ENCODE measurements at regions not wholly inside any gene's neighbourhood (a gene's known extent, or its start where the extent isn't known, plus 50 kb on each side); places are given as distances from the start of the nearest gene placed in this dataset.
A peak's percentile ranks its signal among the peaks of the same experiment; 100 is the strongest.

DNA sequence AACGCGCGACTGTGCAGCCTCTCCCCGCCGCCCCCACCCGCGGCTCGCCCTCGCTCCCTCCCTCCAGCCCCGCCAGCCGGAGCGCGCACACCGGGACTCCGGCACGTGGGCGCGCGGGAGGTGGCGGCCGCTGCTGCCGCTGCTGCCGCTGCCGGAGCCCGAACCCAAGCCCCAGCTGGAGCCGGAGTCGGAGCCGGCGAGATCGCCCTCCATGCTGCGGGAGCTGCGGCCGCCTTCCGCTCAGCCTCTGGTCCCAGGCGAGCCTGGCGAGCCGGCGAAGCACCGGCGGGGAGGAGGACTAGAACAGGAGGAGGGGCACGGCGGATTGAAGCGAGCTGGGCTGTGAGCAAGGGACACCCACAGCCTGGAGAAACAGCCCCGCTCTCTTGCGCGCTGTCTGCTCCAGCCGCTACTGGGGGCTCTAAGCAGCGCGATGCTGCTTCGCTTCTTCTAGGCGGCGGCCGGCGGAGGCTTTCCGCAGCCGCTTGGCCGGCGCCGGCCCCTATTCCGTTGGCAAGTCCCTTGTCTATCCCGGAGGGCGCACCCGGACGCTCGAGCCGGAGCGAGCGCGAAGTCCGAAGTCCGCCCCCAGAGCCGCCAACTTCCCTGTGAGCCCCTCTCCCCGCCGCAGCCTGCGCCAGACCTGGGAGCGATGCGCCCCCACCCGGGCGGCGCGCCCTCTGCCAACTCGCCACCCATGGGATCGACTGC is 598.7 kb upstream of the SGCD start:
- DNase-seq = peak in 1 of 2 experiments; percentile 59

DNA sequence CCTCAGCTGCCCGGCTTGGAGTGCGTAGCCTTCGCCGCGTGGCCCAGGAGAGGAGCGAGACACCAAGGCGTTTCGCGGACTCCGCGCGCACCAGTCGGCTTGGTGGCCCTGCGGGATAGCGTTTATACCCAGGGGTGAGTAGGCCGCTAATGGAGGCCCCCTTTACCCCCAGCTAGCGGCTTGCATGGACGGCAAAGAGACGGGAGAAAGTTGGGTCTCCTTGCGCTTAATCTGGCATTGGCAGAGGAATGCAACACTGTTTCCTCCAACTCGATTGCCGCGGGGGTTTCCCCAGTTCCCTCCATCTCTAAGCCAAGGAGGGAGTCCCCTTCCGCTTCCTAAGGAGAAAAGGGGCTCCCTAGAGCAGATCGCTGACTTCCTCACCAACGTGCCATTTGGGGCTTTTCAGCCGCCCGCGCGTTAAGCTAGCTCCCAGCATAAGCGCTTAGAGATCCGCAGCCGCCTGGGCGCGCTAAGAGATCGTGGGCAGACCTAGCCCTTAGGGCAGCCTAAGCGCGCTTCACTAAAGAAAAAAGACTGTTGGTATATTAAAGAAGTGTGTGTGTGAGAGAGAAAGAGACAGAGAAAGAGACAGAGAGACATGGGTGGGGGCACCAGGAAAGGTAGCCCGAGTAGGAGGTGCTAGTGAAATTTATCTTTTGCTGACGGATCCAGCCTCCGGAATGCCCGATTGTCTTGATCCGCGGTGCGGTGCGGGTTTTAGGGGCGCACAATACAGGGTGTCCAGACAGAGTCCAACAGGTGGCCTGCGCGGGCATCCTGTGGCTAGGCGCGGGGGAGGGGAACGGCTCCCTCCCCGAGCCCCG is 597.9 kb upstream of the SGCD start:
- DNase-seq = peak; percentile 30 to 42

DNA sequence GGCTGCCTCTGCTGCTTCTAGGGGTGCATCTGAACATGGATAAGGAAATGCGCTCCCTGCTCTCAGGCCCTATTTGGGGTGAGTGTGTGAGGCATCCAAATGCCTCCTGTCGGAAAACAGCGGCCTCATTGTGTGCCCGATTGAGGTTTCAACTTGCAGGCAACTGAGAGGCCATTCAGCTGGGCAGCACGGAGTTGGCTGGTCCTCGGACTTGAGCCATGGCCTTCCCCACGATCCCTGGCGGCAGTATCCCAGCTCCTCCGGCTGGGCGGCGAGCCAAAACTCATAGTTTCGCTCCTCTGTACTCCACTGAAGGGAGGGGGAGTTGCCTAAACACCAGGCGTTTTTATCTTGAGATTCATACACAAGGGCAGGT is 597.3 kb upstream of the SGCD start:
- DNase-seq = peak in 1 of 2 experiments; percentile 45

DNA sequence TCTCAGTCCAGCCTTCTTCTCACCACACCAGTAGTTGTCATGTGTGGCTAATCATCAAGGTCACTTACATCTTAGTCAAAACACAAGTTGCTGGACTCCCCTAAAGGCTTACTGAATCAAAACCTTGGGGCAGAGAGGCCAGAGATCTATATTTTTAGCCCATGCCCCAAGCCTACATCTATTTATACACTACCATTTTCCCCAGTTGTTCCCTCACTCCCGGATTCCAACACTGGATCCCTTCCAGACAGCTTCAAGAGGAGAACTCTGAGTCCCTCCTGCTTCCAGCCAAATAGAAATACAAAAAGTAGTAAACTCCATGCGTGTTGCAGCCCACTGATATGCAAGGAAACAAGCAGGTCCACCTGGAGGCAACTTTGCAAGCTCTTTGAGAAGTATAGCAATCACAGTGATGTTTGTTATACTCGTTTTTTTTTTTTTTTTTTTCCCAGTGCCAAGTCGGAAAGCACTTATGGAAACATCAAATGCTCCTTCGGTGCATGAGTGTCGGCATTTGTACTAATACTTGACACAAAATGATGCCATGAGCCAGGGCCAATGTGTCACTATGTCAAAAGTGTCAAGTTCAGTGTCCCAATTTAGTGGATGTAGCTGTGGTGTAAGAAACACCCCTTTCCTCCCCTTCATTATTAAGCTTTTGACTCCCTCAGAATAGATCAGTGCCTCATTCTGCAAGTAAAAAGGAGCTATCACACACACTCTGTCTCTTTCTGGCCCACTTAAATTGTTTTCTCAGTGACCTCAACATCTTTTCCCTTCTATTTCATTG is 594.2 kb upstream of the SGCD start:
- no peak for DNase-seq

DNA sequence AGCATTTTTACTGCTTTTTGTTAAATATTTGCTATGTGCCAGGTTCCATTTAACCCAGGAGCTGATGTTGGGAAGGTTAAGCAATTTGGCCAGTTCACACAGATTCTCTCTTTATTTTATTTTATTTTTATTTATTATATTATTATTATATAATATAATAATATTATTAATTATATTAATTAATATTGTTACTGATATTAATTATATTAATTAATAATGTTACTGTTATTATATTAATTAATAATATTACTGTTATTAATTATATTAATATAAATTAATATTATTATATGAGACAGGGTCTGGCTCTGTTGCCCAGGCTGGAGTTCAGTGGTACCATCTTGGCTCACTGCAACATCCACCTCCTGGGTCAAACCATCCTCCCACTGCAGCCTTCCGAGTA is 593.0 kb upstream of the SGCD start:
- DNase-seq = no peak

DNA sequence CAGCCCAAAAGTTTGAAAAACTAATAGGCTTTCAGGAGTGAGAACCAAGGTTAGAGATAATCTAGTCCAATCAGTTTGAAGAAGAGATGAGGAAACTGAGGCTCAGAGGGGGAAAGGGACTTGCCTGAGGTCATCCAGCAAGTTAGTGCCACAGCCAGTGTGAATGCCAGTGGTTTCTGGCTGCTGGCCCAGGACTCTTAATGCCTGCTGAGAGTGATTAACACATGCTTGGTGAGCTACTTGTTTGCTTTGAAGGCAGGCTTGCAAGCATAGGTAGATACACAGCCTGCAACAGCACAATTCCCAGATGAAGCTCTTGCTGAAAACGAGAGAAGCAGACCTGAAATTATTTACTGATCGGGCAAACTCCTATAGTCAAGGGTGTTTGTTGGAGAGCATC is 591.6 kb upstream of the SGCD start:
- DNase-seq = peak in 1 of 2 experiments; percentile 36

DNA sequence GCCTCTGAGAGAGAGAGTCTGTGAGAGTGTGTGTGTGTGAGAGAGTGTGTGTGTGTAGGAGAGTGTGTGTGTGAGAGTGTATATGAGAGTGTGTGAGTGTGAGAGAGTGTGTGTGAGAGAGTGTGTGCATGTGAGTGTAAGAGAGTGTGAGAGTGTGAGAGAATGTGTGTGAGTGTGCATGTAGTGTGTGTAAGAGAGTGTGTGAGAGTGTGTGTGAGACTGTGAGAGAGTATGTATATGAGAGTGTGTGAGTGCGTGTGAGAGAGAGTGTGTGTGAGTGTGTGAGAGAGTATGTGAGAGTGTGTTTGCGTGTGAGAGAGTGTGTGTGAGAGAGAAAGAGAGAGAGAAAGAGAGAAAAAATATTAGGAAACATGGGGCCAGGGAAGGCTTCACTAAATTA is 588.3 kb upstream of the SGCD start:
- no peak for DNase-seq

DNA sequence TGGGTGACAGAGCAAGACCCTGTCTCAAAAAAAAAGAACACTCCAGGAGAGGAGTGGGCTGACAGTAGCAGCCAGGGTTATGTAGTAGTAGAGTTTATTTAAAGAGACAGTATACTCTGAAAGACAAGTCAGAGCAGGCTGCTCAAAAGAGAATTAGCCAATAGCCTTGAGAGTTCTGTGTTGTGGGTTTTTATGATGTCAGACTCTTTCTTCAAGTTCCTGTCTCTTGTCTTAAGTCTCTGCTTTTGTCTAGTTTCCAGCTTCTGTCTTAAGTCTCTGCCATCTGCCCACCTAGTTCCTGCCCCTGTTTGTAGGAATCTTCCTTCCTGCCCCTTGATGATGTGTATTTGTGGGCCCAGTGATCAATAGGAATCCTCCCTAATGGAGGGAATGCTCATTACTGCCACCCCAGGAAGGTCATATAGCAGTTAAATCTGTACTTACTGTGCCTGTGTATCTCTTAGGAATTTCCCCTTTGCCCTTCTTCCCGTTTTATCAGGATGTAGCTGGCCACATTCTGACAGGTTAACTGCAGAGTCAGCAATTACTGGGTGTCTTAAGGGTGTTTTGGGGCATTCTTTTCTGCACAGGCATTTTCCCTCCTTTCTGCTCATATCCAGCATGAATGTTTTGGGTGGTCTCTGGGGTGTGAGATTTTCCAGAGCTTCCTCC is 580.5 kb upstream of the SGCD start:
- no peak for DNase-seq

DNA sequence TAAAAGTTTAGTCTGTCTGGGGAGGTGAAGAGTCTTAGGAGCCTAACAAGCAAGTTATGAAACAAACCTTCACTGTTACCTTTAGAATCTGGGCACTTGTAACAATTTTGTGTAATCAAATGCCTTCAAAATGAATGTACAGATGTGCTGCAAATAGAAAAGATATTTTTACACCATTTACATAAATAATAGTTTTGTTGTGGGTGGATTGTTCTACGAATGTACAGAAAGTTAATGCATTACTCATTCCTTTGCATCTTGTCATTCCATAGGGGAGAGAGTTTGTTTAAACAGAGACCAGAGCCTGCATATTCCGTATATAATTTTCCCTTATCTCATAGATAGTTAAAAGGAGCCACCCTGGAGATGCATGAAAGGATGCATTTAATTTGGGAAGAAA is 576.9 kb upstream of the SGCD start:
- no peak for DNase-seq

DNA sequence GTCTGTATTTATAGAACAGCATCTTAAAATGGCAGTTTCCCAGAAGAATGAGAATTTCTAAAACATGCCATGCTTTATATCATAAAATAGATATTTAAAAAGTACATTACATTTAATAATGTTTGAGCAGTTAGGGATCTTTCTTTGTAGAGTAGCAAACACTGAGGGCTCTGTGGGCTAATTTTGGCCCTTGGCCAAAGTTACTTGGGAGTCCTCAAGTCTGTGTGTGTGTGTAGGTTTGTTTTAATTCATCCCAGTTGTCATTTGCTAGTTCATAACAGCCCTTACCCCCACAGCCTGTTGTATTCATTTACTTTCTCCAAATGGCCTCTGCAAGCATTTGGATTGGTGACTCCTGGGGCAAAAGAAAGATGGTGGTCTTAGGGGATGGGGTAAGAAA is 576.4 kb upstream of the SGCD start:
- DNase-seq = no peak

DNA sequence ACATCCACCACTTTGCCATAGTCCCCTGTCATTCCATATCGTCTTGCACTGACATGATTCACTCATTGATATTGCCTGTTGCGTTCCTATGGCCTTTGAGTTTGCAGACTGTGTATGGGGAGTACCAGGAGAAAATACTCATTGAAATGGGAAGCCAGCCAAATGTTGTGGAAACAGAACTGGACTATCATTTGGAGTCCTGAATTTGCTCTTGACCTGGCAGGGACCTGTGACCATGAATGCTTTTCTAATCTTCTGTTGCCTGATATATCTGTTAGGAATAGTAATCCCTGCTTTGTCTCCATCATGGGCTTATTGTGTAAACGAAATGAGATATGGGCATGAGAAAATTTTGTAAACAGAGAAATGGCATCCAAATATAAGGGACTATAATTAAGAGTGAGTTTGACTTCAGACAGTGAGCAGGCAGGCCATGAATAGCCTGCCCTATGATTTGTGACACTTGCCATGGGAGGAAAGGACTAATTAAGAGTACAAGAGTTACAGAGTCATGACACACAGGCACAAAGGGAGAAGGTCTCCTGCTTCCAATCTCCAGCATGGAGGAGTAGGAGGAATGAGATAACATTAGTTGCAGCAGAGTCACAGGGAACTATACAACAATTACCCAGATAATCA is 572.9 kb upstream of the SGCD start:
- DNase-seq = no peak

DNA sequence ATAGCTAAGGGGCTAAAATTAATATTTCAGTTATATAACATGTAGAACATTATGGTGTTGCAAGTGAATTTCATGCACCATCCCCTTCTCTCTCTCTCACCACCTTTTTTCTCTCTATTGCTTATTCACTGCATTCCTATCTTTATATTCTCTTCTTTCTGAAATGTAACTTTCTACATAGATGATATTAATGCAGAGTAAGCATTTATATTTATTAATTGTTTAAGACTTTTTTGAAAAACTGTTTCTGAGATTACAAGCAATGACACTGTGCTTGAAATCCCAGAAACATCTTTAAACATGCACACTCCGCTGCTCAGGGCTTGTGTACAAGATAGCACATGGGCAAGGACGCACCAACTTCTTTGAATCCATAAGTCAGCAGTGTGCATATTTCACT is 567.7 kb upstream of the SGCD start:
- no peak for DNase-seq

DNA sequence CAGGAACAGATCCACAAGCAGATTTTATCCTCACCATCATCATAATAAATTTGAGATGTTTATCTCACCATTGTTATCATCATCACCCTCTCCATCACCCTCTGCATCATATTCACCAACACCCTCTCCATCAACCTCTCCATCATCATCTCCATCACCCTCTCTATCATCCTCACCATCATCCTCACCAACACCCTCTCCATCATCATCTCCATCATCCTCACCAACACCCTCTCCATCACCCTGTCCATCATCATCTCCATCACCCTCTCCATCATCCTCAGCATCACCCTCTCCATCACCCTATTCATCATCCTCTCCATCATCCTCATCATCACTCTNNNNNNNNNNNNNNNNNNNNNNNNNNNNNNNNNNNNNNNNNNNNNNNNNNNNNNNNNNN is 567.0 kb upstream of the SGCD start:
- no peak for DNase-seq

DNA sequence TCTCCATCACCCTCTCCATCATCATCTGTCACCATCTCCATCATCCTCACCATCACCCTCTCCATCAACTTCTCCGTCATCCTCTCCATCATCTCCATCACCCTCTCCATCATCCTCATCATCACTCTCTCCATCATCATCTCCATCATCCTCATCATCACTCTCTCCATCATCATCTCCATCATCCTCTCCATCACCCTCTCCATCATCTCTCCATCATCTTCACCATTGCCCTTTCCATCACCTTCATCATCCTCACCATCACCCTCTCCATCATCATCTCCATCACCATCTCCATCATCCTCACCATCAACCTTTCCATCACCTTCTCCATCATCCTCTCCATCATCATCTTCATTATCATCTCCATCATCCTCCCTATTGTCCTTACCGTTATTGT is 565.5 kb upstream of the SGCD start:
- no peak for DNase-seq

DNA sequence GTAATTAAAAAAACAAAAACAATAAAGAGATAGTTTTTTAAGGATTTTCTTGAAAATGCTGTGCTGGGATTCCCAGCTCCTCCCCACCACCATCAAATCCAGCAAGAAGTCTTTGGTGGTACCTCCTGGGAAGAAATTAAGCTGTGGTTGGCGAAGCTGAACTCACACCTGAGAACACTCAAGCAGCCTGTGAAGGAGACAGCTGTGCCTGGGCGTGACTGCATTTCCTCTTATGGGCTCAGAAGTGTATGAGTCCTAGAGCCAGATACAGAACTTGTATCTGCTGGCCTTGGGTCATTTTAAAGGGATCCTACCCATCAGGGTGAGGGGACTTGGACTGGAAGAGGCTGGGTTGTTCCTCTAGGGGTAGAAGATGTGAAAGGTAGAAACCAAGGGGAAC is 561.2 kb upstream of the SGCD start:
- no peak for DNase-seq

DNA sequence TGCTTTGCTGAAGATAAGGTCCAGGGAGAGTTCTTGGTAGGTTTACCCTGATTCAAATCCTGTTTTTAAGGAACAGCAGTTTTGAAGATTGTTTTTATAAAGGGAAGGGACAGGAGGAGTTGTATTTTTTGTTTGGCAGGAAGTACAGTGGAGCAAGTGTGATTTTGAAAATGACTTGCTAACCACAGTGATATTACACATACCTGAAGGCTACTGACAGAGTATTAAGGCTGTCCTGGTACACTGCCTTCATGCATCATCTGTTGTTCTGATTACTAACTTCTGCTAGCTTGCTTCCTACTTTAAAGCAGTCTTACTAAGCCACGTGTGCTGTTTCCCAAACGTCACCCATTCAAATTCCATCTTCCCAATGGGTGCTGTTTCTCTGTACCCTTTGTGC is 559.5 kb upstream of the SGCD start:
- DNase-seq = no peak

DNA sequence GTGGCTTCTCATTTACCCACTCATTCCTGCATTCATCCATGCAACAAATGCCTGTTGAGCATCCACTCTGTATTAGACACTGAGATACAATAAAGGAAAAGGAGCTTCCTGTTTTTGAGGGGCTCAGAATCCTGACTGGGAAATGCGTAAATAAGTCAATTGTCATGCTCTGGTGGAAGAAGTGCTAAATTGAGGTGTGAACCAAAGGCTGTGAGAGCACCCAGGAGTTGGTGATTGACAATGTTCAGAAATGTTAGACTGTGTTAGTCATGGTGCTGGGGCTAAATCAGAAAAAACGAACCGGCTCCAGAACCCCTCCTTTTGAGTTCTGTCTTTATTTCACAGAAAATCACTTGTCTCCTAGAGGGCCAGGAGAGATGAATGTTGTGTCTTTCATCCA is 558.6 kb upstream of the SGCD start:
- DNase-seq = no peak

DNA sequence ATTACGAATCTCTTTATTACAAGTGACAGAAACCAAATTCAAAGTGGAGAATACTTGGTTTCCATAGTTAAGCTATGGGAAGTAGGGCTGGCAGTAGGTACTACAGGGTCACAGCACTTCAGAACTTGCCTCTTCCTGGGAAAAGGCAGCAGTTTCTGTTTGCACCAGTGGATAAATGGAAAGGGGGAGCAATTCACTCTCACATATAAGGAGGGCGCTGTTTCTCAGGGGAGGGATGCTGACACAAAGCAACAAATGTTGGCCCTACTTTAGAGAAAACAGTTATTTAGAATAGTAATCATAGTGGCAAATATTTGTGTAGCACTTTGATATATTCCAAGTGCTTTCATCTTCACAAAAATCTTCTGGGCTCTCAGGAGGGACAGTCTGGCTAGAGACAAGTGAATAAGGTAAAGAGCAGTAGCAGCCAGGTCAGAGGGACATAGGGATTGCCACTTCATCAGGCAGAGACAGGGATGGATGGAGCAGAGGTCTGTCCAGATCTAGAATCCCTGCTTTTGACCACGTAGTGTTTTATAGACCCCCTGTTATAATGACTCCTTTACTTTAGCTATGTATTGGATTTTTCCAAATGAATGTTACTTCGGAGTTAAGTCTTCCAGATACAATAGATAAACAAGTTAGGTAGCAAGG is 554.8 kb upstream of the SGCD start:
- no peak for DNase-seq

DNA sequence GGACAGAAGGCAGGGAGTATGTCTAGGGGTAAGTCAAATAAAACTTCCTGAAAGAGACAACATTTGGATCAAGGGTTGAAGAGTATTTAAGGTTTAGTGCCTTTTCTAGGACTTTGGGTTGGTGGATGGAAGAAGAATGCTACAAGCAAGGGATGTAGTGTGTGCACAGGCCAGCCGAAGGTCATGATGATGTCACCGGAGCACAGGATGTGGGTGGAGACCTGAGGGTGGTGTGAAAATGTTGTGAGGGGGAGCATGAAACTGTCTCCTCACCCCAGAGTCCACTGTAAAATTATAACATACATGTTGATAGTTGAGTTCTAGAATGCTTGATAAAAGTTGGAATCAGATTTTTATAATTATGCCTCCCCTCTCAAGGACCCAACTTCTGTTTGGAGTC is 553.3 kb upstream of the SGCD start:
- no peak for DNase-seq

DNA sequence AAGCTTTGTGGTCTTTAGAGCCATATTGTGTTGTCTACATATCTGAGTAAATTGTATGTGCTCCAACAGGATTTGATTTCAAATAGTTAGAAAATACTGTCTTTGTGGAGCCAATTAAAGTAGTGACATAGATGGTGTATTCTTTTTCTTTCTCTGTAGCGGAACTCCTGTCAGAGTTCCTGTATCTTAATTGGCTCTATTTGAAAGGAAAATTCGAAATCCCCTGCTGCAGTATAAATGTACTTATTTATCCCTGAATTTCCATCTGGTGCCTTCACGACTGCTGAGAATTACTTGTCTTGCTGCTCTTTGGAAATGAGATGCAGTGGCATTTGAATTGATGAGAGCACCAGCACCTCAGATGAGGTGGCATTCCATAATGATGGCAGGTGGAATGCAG is 546.7 kb upstream of the SGCD start:
- DNase-seq = no peak

DNA sequence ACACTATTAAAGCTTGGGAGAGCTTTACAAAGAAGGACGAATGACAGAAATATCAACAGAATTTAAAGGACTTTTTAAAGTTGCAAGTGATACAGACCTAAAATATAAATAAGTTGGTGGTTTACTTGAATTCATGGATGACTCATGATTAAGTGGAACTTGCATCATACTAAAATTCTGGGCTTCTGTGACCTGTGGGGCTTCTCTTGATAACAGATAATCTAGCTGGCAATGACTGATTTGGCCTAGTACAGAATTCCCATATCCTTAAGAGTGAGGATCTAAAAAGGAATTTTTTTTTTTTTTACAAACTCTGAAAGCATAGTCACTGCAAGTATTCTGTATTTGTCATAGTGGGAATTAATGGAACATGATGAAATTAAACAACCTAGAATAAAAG is 543.7 kb upstream of the SGCD start:
- DNase-seq = no peak

DNA sequence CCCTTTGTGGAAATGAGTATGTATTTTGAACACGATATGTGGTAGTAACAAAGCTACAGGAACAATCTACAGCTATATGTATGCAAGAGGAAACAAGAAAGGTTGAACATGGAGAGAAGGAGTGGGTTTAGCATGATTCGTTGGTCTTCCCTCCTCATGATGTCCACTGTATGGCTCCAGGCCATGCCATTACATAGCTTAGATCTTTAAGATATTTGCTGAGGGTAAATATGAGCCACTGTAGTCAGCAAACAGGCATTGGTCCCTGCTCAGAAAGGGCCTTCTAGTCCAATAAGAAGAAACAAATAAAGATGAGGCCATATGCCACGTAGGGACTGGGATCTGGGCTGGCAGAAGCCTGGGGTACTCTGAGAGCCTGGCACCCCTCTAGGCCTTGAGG is 543.2 kb upstream of the SGCD start:
- no peak for DNase-seq
